GM12872 (cell line): ENCODE measurements at regions not wholly inside any gene's neighbourhood (a gene's known extent, or its start where the extent isn't known, plus 50 kb on each side); places are given as distances from the start of the nearest gene placed in this dataset.

Experiments
- CTCF ChIP-seq: IDR thresholded peaks from 3 replicates; pipeline ENCODE4 v1.5.1; 2011; ENCODE audit warnings: low read depth, mild to moderate bottlenecking, low read length, moderate library complexity; ENCODE audit not compliant: insufficient read depth

GRCh38 chr10:4749271-4749574 is 76.8 kb upstream of the AKR1E2 start:
- no peak for TF ChIP-seq CTCF

GRCh38 chr10:4748491-4749270 is 77.3 kb upstream of the AKR1E2 start:
- TF ChIP-seq CTCF, result no peak

- TF ChIP-seq CTCF, result no peak
Measured at GRCh38 chr10:4742217-4742616, 83.8 kb upstream of the AKR1E2 start.

- no peak for TF ChIP-seq CTCF
Measured at GRCh38 chr10:4740471-4740870, 85.5 kb upstream of the AKR1E2 start.

- TF ChIP-seq CTCF, result no peak
Measured at GRCh38 chr10:4736608-4737007, 89.4 kb upstream of the AKR1E2 start.

GRCh38 chr10:4736183-4736582 is 89.8 kb upstream of the AKR1E2 start:
- no peak for TF ChIP-seq CTCF

GRCh38 chr10:4733843-4734224 is 92.2 kb upstream of the AKR1E2 start:
- no peak for TF ChIP-seq CTCF
